Head of caudate nucleus (tissue), 42 donors: ENCODE measurements at regions not wholly inside any gene's neighbourhood (a gene's known extent, or its start where the extent isn't known, plus 50 kb on each side); places are given as distances from the start of the nearest gene placed in this dataset.
"Not testable (repeated sequence)": the region's sequence is repeated elsewhere in the genome, so short reads cannot be mapped to it uniquely, and the experiment has no call there.

ENCODE experiments used
- DNase-seq, 42 donors: peaks; one replicate each; pipeline versions ENCODE4 v3.0.0 to v3.0.0-alpha.2; 2020 to 2021; ENCODE audit warnings: mixed read lengths in 7 of 42
- intact Hi-C: fragments of 100-400 bp; cut with DNase I; formaldehyde crosslinking; loops from one replicate; pipeline ENCODE4 v1.15.0; 2022

- intact Hi-C loops = no loop called here
- no peak for DNase-seq
These were observed 610.8 kb downstream of the GATA3 start for GRCh38 chr10:8665322-8665721.

GRCh38 chr10:8670461-8670860 lies 616.0 kb downstream of the GATA3 start:
- intact Hi-C loops = no loop called here
- DNase-seq = no peak

DNA sequence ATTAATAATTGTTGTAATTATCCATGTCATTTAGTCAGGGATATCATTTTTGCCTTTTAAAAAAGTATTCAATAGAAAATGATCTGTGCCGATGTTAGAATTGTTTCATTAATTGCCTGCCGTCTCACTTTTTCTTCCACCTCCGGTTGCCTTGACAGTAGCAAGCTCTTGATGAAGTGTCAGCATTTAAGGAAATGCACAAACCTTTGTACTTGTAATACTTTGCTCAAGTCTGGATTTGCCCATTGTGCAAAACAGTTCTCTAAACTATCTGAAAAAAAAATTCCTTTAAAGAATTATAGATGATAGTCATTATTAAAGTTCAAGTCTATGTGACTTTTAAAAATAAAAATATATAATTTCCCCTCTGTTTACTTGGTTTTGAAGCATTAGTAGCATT lies 619.7 kb downstream of the GATA3 start:
- intact Hi-C loops = no loop called here
- no peak for DNase-seq

DNA sequence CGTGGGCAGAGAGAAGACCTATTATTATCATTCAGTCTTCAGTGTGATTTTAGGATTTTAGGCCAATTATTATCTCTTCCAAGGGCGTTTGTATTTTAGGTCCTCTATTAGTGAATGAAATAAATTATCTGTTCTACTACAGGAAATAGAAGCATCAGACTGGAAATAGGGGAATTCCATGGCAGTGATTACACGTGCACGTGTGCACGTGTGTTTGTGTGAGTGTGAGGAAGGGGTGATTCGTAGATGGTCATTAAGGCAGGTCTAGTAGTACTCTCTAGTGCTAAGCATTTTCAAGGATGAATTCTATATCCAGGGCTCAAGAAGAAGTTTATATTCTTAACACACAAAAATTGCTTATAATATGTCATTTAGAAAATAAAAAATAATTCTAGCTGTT lies 623.2 kb downstream of the GATA3 start:
- DNase-seq = no peak
- intact Hi-C loops = no loop called here

GRCh38 chr10:8684916-8685315 lies 630.4 kb downstream of the GATA3 start:
- DNase-seq, intact Hi-C loops: not testable (repeated sequence)

DNA sequence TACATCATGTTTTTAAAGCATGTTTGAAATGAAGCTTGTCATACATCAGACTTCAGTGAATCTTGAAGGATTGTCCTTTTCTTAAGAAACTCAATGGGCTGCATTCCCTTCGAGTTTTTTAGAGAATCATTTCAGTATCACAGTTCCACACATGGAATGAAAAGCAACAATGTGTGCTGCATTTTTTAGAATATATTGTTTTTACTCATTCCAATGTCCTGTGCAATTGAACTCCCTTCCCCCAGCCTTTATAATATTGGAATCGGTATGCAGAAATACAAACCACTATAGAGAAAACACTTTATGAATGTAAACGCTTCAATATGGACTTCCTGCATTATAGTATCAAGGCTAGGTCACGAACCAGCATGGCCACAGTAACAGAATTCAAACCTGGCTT lies 634.4 kb downstream of the GATA3 start:
- intact Hi-C loops = no loop called here
- no peak for DNase-seq

GRCh38 chr10:8691498-8692017 lies 637.1 kb downstream of the GATA3 start:
- intact Hi-C loops = no loop called here
- no peak for DNase-seq

DNA sequence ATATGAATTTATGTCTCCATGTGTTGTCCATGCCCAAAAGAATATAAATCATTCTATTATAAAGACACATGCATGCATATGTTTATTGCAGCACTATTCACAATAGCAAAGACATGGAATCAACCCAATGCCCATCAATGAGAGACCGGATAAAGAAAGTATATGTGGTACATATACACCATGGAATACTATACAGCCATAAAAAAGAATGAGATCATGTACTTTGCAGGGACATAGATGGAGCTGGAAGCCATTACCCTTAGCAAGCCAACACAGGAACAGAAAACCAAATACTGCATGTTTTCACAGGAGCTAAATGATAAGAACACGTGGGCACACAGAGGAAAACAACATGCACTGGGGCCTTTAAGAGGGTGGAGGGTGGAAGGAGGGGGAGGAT lies 639.1 kb downstream of the GATA3 start:
- DNase-seq, intact Hi-C loops: not testable (repeated sequence)

- no peak for DNase-seq
- intact Hi-C loops = no loop called here
These were observed 642.3 kb downstream of the GATA3 start for GRCh38 chr10:8696746-8697145.

DNA sequence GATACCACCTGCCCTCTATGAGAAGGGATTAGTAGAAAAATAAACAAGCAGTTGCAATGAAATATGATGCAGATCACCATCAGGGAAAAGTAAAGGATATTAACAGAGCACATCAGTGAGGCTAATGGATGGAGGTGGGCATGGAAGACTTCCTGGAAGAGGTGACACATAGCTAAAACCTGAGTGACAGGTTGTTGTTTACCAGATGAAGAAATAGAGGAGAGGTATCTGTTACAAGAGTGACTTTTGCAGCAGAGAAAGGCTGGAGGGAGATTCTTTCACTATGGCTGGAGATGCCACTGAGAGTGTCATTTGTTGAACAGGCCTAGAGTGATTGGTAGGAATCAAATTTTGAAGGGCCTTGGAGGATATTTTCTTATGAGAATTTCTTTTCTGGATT lies 646.2 kb downstream of the GATA3 start:
- intact Hi-C loops = no loop called here
- DNase-seq = no peak

- no peak for DNase-seq
- intact Hi-C loops = no loop called here
These were observed 647.7 kb downstream of the GATA3 start for GRCh38 chr10:8702181-8702580.

- intact Hi-C loops = no loop called here
- no peak for DNase-seq
These were observed 650.9 kb downstream of the GATA3 start for GRCh38 chr10:8705415-8705814.

DNA sequence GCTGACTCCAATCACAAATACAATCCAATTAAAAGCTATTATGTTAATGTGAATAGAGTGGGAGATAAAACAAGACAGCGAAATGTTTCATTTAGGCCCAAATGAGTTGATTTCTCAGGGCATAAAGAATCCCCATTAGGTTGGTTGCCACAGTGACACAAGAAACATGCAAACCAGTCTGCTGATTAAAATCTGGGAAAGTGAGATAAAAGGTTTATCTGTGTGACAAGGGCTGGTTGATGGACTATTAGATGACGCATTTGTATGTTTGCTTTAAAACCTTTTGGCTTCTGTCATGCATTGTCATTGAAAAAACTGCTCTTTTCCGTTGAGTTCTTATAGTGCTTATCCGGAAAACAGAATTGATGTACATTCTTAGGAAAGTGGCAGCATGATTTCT lies 658.2 kb downstream of the GATA3 start:
- DNase-seq = no peak
- intact Hi-C loops = no loop called here

GRCh38 chr10:8719971-8720370 lies 665.5 kb downstream of the GATA3 start:
- no peak for DNase-seq
- intact Hi-C loops = no loop called here

DNA sequence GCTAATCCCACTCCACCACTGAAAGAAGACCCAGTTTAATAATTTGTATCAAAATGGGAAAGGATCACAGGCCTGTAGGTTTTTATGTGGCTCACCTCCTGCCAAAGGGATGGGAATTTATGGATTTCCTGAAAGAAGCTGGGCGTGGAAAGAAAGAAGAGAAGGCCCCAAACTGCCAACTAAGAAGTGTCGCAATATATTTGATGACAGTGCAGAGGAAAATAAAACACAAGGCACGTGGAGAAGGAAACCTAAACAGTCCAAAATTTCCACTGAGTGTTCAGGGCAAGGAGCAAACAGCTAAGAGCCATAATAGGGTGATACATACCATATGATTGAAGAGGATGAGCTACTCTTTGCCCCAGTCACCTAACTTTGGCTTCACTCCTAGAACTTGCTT lies 667.2 kb downstream of the GATA3 start:
- intact Hi-C loops = no loop called here
- no peak for DNase-seq

DNA sequence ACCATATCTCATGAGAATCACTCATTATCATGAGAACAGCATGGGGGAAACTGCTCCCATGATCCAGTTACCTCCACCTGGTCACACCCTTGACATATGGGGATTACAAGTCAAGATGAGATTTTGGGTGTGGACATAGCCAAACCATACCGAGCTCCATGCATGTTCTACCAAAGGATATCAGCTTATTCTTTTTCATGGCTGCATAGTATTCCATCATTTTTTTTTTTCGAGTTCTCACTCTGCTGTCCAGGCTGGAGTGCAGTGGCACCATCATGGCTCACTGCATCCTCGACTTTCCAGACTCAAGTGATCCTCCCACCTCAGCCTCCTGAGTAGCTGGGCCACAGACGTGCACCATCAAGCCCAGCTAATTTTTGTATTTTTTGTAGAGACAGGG lies 668.3 kb downstream of the GATA3 start:
- intact Hi-C loops = no loop called here
- no peak for DNase-seq

DNA sequence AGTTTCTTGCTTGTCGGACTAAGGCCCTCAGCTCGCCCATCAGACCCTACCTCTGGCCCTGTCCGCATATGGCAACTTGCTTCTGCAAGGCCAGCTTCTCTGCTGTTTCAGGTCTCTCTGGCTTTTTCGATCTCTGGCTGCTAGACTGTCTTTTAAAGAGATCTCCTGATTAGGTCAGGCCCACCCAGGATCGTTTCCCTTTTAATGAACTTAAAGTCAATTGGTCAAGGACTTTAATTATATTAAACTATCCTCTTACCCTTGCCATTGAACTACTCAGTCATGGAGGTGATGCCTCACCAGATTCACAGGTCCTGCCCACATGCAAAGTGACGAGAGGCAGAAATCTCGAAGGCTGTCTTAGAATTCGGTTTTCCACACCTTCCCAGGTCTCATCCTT lies 670.9 kb downstream of the GATA3 start:
- DNase-seq = no peak
- intact Hi-C loops = no loop called here

DNA sequence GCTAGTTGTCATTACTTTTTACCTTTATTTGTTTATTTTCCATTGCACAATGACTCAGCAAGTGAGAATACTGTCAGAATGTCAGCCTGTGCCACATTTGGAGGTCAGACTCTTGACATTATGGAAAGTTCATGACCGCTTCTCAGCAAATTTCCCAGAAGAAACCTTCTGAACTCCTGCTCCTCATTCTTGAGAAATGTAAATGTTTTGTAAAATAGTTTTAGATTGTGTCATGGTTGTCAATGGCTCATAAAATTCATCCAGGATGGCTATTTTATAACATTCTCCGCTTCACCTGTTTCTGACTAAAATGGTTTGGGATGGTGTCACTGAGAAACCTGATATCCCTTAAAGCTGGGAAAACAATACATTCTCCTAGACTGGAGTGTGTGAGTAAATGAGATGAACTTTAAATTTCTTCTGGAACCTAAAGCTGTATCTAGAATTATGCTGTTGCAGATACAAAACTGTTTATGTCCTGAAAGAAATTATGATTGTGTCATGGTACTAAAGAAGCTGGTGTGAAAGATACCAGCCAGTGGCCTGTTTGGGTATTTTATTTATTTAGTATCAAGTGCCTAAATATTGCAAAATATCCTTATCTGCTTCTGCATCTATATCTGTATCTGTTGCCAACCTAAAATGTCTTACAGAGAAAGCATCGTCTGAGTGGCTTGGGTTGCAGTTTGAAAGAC lies 671.7 kb downstream of the GATA3 start:
- intact Hi-C loops = no loop called here

DNA sequence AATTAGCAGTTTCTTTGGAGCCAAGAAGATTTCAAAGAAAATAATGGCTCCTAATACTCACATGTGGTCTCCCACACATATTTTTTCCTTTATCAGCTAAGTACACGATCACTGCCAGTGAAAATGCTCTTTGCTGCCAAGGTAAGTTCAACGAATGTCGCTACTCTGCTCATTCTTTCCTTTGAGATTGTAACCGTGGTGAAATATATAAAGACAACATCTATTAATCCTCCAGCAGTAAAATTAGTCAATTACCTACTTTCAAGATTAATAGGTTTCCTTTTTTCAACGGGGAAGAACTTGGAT lies 672.2 kb downstream of the GATA3 start:
- intact Hi-C loops = no loop called here

More for the DNA sequence above, 671.7 kb downstream of the GATA3 start:
- no peak for DNase-seq

DNA sequence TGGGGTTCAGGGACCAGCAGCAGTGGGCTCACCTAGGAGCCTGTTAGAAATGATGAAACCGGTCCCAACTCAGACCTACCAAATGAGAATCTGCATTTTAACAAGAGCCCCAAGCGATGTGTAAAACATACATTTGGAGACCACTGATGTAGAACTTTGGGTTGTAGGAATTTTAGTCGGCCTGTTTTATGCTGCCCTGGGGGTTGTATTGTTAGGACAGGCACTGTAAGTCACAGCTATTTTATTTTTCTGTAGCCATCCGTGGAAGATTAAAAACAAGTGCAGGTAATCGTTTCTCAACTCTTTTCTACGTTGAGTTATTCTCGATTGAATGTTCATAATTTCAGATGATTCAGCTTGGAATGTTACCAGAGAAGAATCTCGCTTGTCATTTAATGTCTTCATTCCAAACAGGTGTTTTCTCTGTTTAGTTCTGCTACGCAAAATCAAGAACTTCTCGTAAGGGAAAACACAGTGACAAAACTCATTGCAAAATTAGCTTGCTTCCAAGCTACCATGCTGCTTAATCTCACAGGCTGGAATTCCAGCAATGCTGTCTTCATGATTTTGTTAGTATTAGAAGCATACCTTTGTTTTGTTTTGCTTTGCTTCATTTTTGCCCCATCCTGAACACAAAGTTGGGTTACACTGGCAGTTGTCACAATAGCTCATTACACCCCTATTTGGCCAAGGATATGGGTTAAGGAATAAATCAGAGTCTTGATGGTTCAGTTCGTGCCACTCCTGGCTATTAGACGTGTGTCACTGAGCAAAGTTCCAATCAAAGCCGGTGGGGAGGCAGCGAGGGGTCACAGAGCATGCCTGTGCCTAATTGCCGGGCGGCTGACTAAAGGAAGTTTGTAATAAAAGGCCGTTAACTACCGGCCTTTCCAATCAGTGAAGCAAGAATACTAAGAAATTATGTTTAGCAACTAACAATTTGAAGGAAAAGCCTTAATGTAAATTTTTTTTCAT lies 676.9 kb downstream of the GATA3 start:
- DNase-seq = no peak
- intact Hi-C loops = no loop called here

More for the DNA sequence above, 672.2 kb downstream of the GATA3 start:
- DNase-seq = no peak

GRCh38 chr10:8738987-8739386 lies 684.5 kb downstream of the GATA3 start:
- no peak for DNase-seq
- intact Hi-C loops = no loop called here
